AG08396 (cell line): ENCODE measurements at regions not wholly inside any gene's neighbourhood (a gene's known extent, or its start where the extent isn't known, plus 50 kb on each side); places are given as distances from the start of the nearest gene placed in this dataset.
"Not testable (repeated sequence)": the region's sequence is repeated elsewhere in the genome, so short reads cannot be mapped to it uniquely, and the experiment has no call there.

ENCODE experiments used
- DNase-seq: peaks from one replicate; pipeline ENCODE4 v3.0.0; 2012; ENCODE audit warnings: low spot score, mixed read lengths

GRCh38 chr3:5692446-5692845, 504.9 kb downstream of the EDEM1 start:
- DNase-seq, result no peak

- no peak for DNase-seq
Measured at GRCh38 chr3:5694266-5694665, 506.8 kb downstream of the EDEM1 start.

GRCh38 chr3:5698851-5699250, 511.3 kb downstream of the EDEM1 start:
- DNase-seq, result no peak

GRCh38 chr3:5699313-5699712, 511.8 kb downstream of the EDEM1 start:
- DNase-seq, result no peak

GRCh38 chr3:5699811-5700210, 512.3 kb downstream of the EDEM1 start:
- no peak for DNase-seq

- DNase-seq, result not testable (repeated sequence)
Measured at GRCh38 chr3:5701005-5701404, 513.5 kb downstream of the EDEM1 start.

- no peak for DNase-seq
Measured at GRCh38 chr3:5707794-5708193, 520.3 kb downstream of the EDEM1 start.

GRCh38 chr3:5709714-5710113, 522.2 kb downstream of the EDEM1 start:
- DNase-seq, result no peak

- no peak for DNase-seq
Measured at GRCh38 chr3:5710718-5711117, 523.2 kb downstream of the EDEM1 start.

GRCh38 chr3:5717254-5717653, 529.7 kb downstream of the EDEM1 start:
- DNase-seq, result no peak

- DNase-seq, result not testable (repeated sequence)
Measured at GRCh38 chr3:5719668-5720067, 532.2 kb downstream of the EDEM1 start.

GRCh38 chr3:5725801-5726200, 538.3 kb downstream of the EDEM1 start:
- DNase-seq, result no peak

- DNase-seq, result no peak
Measured at GRCh38 chr3:5726621-5727020, 539.1 kb downstream of the EDEM1 start.

- DNase-seq, result no peak
Measured at GRCh38 chr3:5727743-5728484, 540.4 kb downstream of the EDEM1 start.

- DNase-seq, result no peak
Measured at GRCh38 chr3:5729852-5730251, 542.3 kb downstream of the EDEM1 start.

GRCh38 chr3:5731100-5731499, 543.6 kb downstream of the EDEM1 start:
- DNase-seq, result no peak

GRCh38 chr3:5732081-5732480, 544.6 kb downstream of the EDEM1 start:
- DNase-seq, result no peak

GRCh38 chr3:5733995-5734394, 546.5 kb downstream of the EDEM1 start:
- DNase-seq, result no peak

GRCh38 chr3:5735896-5736295, 548.4 kb downstream of the EDEM1 start:
- DNase-seq, result no peak

GRCh38 chr3:5739299-5739935, 551.9 kb downstream of the EDEM1 start:
- no peak for DNase-seq

- no peak for DNase-seq
Measured at GRCh38 chr3:5739949-5740348, 552.4 kb downstream of the EDEM1 start.

- DNase-seq, result no peak
Measured at GRCh38 chr3:5741017-5741416, 553.5 kb downstream of the EDEM1 start.

- DNase-seq, result no peak
Measured at GRCh38 chr3:5750091-5750490, 562.6 kb downstream of the EDEM1 start.
